ENCODE measurements at regions not wholly inside any gene's neighbourhood (a gene's known extent, or its start where the extent isn't known, plus 50 kb on each side); places are given as distances from the start of the nearest gene placed in this dataset.

DNA sequence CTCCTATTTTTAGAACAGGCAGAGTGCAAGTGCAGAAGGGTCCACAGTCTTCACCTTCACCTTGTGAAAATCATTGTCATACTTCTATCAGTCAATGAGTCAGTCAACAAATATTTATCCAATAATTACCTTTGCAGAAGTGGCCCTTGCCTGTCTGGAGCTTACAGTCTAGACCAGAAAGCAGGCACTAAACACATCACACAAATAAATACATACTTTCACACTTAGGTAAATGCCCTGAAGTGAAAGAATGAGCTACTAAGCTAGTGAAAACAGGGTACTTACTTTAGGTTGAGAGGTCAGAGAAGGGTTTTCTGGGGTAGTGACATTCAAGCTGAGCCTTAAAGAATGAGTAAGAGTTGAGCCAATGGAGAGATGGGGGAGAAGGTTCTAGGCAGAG lies 421.9 kb upstream of the ADAMTSL1 start:
- ChIA-PET POLR2A (no interaction called here), CTCF (ENCODE audit: low intra/inter-chr PET ratio, low total read pairs) (no interaction called here)
- Histone ChIP-seq H3K27ac (ENCODE audit: extremely low read length, insufficient read depth, low read length) (no peak overlapping the region), H3K79me2 (ENCODE audit: insufficient read depth, low read length) (no peaks in the 10 kb centered on the region), H3K4me3 (replicated peaks in 1 of 3; ENCODE audit: insufficient read depth in 1 of 3, low read depth in 2 of 3, low read length in 3 of 3) (no peak overlapping the region), H3K9me3 (ENCODE audit: low read length) (no peaks in the 10 kb centered on the region), H3K4me1 (ENCODE audit: insufficient read depth, low read length) (no peaks in the 10 kb centered on the region), H4K20me1 (ENCODE audit: insufficient read depth, low read length) (no peaks in the 10 kb centered on the region), H3K36me3 (replicated peaks in 1 of 2; ENCODE audit: control insufficient read depth in 1 of 2, insufficient read depth in 2 of 2, low read length in 2 of 2) (no peaks in the 10 kb centered on the region), H3K4me2 (ENCODE audit: low read depth, low read length) (no peak overlapping the region), H3K9ac (ENCODE audit: insufficient read depth, low read depth, low read length) (no peak overlapping the region), H2AFZ (ENCODE audit: low read length) (no peak overlapping the region), H3K27me3 (ENCODE audit: control insufficient read depth in 1 of 2, insufficient read depth in 2 of 2, low read length in 2 of 2) (no peaks in the 10 kb centered on the region)
- no TSS peak for BruUV-seq (replicated peaks)
- intact Hi-C loops (cut with micrococcal nuclease; ENCODE audit: unreplicated experiment), result no loop called here
- in situ Hi-C loops (cut with HindIII; ENCODE audit: extremely low pct_ligation_motif_present, low pct_unique_long_range_greater_than_20kb), result no loop called here
- ATAC-seq (no peak), FAIRE-seq (no peak), DNase-seq (ENCODE audit: low spot score) (no peak)
- TF ChIP-seq ZFY (CRISPR knock-in tag; IDR thresholded peaks at IDR 0.05) (no peak), MATR3 (CRISPR knock-in tag; IDR thresholded peaks at IDR 0.05) (no peak), ZBTB7B (CRISPR knock-in tag; IDR thresholded peaks at IDR 0.05) (no peak), RORA (CRISPR knock-in tag; IDR thresholded peaks at IDR 0.05) (no peak), ZNF740 (CRISPR knock-in tag; IDR thresholded peaks at IDR 0.05) (no peak), ZNF17 (CRISPR knock-in tag; IDR thresholded peaks at IDR 0.05) (no peak), SP1 (IDR thresholded peaks at IDR 0.05) (no peak), SP1 (CRISPR knock-in tag; IDR thresholded peaks at IDR 0.05) (no peak), ELF3 (CRISPR knock-in tag; IDR thresholded peaks at IDR 0.05) (no peak), ZNF275 (CRISPR knock-in tag; IDR thresholded peaks at IDR 0.05; ENCODE audit: borderline replicate concordance) (no peak), ZNF672 (CRISPR knock-in tag; IDR thresholded peaks at IDR 0.05) (no peak)

Data from HepG2 (cell line).